ENCODE measurements at regions not wholly inside any gene's neighbourhood (a gene's known extent, or its start where the extent isn't known, plus 50 kb on each side); places are given as distances from the start of the nearest gene placed in this dataset.

DNA sequence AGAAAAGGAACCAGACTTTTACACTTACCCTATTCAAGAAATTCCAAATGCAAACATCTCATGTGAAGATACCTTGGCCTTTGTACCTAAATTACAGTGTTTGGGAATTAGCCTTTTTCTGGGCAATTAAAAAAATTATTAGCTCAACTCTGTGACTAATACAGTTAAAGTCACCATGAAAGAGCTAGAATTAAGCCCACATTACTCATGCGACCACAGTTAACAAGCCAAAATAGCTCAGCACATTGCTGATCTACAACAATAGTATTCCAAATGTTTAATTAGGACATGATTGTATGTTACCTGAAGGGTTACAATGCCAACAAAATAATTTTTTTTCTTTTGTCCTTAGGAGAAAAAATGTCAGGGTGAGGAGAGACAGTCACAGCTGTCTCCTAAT lies 263.6 kb upstream of the GPC6 start:
- Histone ChIP-seq H3K4ac (ENCODE audit: low read depth, low read length) (no peak overlapping the region), H3K36me3 (ENCODE audit: control insufficient read depth, insufficient read depth, low read length) (no peaks in the 10 kb centered on the region), H3K4me2 (ENCODE audit: low read depth, low read length) (no peak overlapping the region), H3K9ac (ENCODE audit: low read depth, low read length) (no peak overlapping the region), H3K14ac (replicated peaks; ENCODE audit: low read depth, low read length) (no peak overlapping the region), H2AFZ (replicated peaks; ENCODE audit: low read length, poor library complexity) (no peak overlapping the region), H3K18ac (ENCODE audit: low read depth, low read length) (no peak overlapping the region), H3K9me3 (ENCODE audit: control insufficient read depth, insufficient read depth, low read length) (peaks cover 2% of the 10 kb centered on the region; the same call in 1 of the 2 replicates), H2BK15ac (ENCODE audit: low read depth, low read length) (no peak overlapping the region), H3K79me1 (ENCODE audit: low read depth in 1 of 2, low read length in 2 of 2) (no peaks in the 10 kb centered on the region), H2BK5ac (ENCODE audit: low read depth, low read length, poor library complexity, severe bottlenecking) (no peak overlapping the region), H3K9me1 (ENCODE audit: insufficient read depth, low read length) (no peaks in the 10 kb centered on the region), H4K91ac (ENCODE audit: insufficient read depth, low read depth, low read length) (no peak overlapping the region), H2AK5ac (ENCODE audit: low read depth, low read length) (no peak overlapping the region), H3K56ac (ENCODE audit: extremely low read depth, insufficient read depth, low read length) (no peak overlapping the region), H3K23ac (ENCODE audit: low read depth, low read length) (no peak overlapping the region), H3K27me3 (ENCODE audit: control insufficient read depth, insufficient read depth, low read length) (no peaks in the 10 kb centered on the region), H2BK20ac (ENCODE audit: low read depth, low read length) (no peak overlapping the region), H3K4me1 (ENCODE audit: control insufficient read depth, insufficient read depth, low read length) (no peaks in the 10 kb centered on the region), H4K8ac (ENCODE audit: low read depth in 2 of 2, low read length in 2 of 2) (no peak overlapping the region), H3K27ac (ENCODE audit: insufficient read depth, low read length) (no peak overlapping the region), H4K5ac (ENCODE audit: low read depth, low read length) (no peak overlapping the region), H4K20me1 (ENCODE audit: insufficient read depth, low read length) (no peaks in the 10 kb centered on the region), H2AK9ac (replicated peaks; ENCODE audit: low read depth, low read length, poor library complexity) (no peak overlapping the region), H3K4me3 (ENCODE audit: insufficient read depth, low read depth, low read length) (no peak overlapping the region), H2BK120ac (ENCODE audit: low read depth, low read length) (no peak overlapping the region)
- no TSS peak for BruUV-seq (replicated peaks)
- no peak for TF ChIP-seq RAD21 (IDR thresholded peaks at IDR 0.05; ENCODE audit: low read length)
- no peak for TF ChIP-seq MAFK (IDR thresholded peaks at IDR 0.05; ENCODE audit: low read depth, low read length)
- TF ChIP-seq RCOR1 (IDR thresholded peaks at IDR 0.05; ENCODE audit: insufficient replicate concordance, low read length) = no peak
- no peak for TF ChIP-seq CEBPB (IDR thresholded peaks at IDR 0.05; ENCODE audit: low read depth, low read length)
- no peak for TF ChIP-seq USF2 (IDR thresholded peaks at IDR 0.05; ENCODE audit: low read depth, low read length)
- TF ChIP-seq NFE2L2 (IDR thresholded peaks at IDR 0.05; ENCODE audit: low read depth, low read length) = no peak
- TF ChIP-seq MAZ (IDR thresholded peaks at IDR 0.05; ENCODE audit: borderline replicate concordance, low read depth, low read length) = no peak
- TF ChIP-seq CTCF (conservative IDR thresholded peaks at IDR 0.05; ENCODE audit: low read depth, low read length) = no peak
- no peak for TF ChIP-seq FOS (IDR thresholded peaks at IDR 0.05; ENCODE audit: low read depth, low read length)
- no peak for TF ChIP-seq POLR2A (IDR thresholded peaks at IDR 0.05; ENCODE audit: low read depth, low read length)
- TF ChIP-seq BHLHE40 (IDR thresholded peaks at IDR 0.05; ENCODE audit: low read depth, low read length) = no peak
- no peak for TF ChIP-seq MXI1 (IDR thresholded peaks at IDR 0.05; ENCODE audit: borderline replicate concordance, low read depth, low read length)
- TF ChIP-seq, protein P1, sequence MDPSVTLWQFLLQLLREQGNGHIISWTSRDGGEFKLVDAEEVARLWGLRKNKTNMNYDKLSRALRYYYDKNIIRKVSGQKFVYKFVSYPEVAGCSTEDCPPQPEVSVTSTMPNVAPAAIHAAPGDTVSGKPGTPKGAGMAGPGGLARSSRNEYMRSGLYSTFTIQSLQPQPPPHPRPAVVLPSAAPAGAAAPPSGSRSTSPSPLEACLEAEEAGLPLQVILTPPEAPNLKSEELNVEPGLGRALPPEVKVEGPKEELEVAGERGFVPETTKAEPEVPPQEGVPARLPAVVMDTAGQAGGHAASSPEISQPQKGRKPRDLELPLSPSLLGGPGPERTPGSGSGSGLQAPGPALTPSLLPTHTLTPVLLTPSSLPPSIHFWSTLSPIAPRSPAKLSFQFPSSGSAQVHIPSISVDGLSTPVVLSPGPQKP (IDR thresholded peaks at IDR 0.05; ENCODE audit: borderline replicate concordance, low read depth, low read length) = no peak
- no peak for TF ChIP-seq SMC3 (IDR thresholded peaks at IDR 0.05; ENCODE audit: low read depth, low read length)
- TF ChIP-seq CHD1 (IDR thresholded peaks at IDR 0.05; ENCODE audit: low read depth, low read length) = no peak
- no peak for TF ChIP-seq RFX5 (IDR thresholded peaks at IDR 0.05; ENCODE audit: low read depth, low read length)
- ChIA-PET CTCF (no interaction called here), POLR2A (ENCODE audit: unreplicated experiment) (no interaction called here)
- intact Hi-C loops (cut with micrococcal nuclease) = loop anchor here (10.0 kb wide), 1 partner anchor 262 kb away; the partner anchor contains the start of gene GPC6
- ATAC-seq (ENCODE audit: low read depth) (no peak), DNase-seq (peak; percentile 20)
- no CpG with 5 or more reads among the region's 1 CpG for WGBS, 2 experiments (ENCODE audit: extremely low coverage in 2 of 2, insufficient read length in 1 of 2)
- in situ Hi-C loops (cut with MboI; ENCODE audit: low sequenced_read_pairs) = no loop called here
- dilution Hi-C loops (cut with HindIII; ENCODE audit: low sequenced_read_pairs, unreplicated experiment) = no loop called here
